AG09319 (cell line): ENCODE measurements at regions not wholly inside any gene's neighbourhood (a gene's known extent, or its start where the extent isn't known, plus 50 kb on each side); places are given as distances from the start of the nearest gene placed in this dataset.

Experiments used
- DNase-seq: peaks from one replicate; pipeline ENCODE4 v3.0.0-alpha.2; 2010; ENCODE audit warnings: low read depth; ENCODE audit errors: extremely low read depth
- TF ChIP-seq, protein P1 (sequence below): IDR thresholded peaks from 2 replicates; pipeline ENCODE4 v1.5.1; 2011; ENCODE audit warnings: low read depth, mild to moderate bottlenecking, inconsistent platforms, low read length, moderate library complexity

DNA sequence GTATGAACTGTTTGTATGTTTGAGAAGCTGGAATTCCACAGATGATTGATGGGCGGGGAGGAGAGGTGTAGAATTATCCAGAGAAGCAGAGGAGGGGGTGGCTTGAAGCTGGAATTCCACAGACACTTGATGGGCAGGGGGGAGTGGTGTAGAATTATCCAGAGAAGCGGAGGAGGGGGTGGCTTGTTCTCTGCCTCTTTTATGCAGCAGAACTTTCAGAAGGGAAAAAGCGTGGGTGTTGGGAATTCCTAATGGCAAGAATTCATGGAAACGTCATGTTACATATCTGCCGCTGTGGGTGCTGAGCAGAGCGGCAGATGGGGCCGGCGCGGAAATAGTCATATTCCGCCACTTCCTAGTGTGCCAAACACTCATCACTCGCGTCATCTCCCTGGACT is 167.9 kb upstream of the KCNG1 start:
- DNase-seq, result no peak
- TF ChIP-seq, protein P1, sequence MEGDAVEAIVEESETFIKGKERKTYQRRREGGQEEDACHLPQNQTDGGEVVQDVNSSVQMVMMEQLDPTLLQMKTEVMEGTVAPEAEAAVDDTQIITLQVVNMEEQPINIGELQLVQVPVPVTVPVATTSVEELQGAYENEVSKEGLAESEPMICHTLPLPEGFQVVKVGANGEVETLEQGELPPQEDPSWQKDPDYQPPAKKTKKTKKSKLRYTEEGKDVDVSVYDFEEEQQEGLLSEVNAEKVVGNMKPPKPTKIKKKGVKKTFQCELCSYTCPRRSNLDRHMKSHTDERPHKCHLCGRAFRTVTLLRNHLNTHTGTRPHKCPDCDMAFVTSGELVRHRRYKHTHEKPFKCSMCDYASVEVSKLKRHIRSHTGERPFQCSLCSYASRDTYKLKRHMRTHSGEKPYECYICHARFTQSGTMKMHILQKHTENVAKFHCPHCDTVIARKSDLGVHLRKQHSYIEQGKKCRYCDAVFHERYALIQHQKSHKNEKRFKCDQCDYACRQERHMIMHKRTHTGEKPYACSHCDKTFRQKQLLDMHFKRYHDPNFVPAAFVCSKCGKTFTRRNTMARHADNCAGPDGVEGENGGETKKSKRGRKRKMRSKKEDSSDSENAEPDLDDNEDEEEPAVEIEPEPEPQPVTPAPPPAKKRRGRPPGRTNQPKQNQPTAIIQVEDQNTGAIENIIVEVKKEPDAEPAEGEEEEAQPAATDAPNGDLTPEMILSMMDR, result no peak

DNA sequence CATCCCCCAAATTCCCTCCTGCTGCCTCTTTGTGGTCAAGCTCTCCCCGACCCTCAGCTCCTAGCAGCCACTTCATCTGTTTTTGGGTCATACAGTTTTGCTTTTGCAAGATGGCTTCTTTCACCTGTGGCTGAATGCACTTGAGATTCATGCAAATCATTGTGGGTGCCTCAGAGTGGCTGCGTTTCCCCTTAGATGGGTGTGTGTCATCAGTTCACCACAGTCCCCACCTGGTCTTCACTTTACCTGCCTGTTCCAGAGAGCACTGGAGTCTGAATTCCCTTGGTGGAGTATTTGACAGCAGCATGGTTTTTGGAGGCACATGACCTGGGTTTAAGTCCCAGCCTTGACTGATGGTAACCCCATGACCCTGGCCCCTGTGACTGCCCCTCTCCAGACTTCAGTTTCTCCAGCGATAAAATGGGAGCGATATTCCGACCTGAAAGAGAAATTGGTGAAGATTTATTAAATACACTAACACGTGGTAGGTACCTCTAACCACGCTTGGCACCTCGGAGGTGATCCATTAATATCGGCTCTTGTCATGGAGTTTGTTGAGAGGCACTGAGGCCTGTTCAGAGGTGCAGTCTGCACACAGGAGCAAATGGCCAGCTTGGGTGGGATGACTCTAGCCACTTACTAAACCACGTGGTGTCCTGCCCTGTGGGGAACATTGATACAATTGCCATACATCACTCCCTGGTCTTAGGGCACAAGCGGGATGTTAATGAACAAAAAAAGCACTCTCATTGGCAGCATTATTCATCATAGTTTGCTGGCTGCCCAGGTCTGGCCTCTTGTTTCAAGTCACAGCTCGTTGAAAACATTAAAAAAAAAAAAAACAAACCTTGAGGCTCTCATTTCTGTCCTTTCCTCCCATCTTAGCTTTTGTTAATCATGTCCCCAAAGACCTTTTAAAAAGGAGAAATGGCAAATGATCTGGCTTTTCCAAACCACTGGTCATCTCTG is 167.2 kb upstream of the KCNG1 start:
- TF ChIP-seq, protein P1, result no peak
- no peak for DNase-seq

DNA sequence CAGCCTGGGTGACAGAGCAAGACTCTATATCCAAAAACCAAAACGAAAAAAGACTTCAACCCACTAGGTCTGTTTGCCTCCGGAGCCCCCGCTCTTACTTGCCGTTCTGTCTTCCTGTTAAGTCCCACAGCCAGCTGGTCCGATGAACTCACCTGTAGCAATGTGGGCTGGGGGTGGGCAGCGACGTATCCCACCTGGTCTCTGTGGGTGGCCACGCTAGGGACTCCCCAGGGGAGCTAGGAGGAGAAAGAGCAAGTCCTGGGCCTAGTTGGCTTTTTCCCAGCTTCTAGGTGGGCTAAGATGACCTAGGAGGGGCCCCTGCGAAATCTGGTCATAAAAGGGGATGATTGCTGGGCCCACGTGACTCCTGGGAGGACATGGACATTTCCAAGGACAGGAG is 166.0 kb upstream of the KCNG1 start:
- DNase-seq, result no peak
- TF ChIP-seq, protein P1, result no peak

DNA sequence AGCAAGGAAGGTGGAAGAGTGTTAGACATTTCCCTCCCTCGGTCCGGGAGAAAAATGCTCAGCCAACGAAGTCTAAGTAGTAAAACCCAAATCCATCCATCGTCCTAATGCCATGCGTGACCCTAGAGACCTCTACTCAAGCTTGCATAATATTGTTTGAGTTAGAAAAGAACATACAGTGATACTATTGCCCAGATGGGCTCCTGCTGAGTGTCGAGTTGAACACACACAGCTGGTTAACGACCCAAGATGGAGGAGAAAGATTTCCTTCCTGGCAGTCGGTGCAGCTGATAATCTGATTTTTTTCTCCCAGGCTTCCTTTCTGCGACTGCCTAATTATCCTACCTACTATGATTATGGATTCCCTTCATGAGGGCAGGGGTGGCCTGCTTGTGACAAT is 164.4 kb upstream of the KCNG1 start:
- DNase-seq, result no peak
- TF ChIP-seq, protein P1, result no peak

DNA sequence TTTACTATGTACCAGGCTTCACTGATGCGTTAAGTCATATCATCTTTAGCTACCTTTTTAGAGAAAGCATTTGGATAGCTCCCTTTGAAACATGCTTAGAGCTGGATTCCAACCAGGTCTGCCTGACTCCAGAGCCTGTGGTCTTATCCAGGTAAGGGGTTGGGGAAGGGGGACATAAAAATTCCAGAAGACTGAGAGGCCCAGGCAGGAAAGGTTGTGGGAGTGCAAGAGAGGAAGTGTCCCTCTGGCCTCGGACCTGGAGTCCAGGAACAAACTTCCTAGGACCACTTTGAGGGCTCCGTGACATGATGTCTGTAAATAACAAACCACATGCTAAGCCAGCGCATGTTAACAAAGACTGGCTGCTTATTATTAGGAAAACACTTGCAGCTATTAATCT is 163.0 kb upstream of the KCNG1 start:
- TF ChIP-seq, protein P1, result no peak
- no peak for DNase-seq

DNA sequence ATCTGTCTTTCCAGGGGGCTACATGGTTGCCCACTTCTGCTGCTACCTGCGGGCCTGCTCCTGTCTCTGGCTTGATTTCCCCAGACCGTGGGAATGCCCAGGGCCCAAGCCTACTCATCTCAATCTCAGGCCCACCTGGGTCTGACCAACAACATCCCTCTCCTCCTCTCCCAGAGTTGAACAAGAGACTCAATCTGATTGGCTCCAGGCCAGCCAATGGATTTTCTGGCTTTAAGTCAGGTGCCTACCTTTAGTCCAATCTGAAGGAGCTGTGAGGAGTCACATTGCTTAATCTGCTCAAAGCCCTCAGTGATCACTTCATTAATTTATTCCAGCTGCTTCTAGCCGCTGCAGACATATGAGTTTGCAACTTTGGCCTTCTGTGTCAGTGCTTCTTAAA is 162.4 kb upstream of the KCNG1 start:
- TF ChIP-seq, protein P1, result no peak
- DNase-seq, result no peak

DNA sequence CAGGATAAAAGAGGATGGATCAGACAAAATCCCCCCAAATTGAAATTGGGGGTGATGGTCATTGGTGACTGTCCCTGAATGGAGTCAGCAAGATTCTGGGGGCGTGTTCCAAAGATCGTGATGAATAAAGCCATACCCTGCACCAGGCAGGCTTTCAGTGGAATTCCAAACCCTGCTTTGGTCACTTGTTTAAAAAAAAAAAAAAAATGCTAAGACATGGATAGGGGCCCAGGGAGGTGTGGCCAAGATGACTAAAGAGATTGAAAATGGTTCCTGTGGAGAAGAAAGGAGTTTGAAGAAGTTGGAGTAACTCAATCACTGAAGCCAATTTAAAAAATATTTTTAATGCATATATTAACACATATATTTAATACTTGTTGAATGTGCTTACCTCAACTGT is 161.4 kb upstream of the KCNG1 start:
- DNase-seq, result no peak

More for the DNA sequence above, 161.4 kb upstream of the KCNG1 start:
- TF ChIP-seq, protein P1, result no peak
